Fibroblast of lung (primary cell): ENCODE measurements at regions not wholly inside any gene's neighbourhood (a gene's known extent, or its start where the extent isn't known, plus 50 kb on each side); places are given as distances from the start of the nearest gene placed in this dataset.

Experiments
- CTCF ChIP-seq, 2 donors: IDR thresholded peaks in 1 of 2; conservative IDR thresholded peaks in 1 of 2; 1 replicate in 1 of 2; 2 replicates in 1 of 2; pipeline ENCODE4 v1.5.1; 2011 to 2012; ENCODE audit warnings: low read length in 2 of 2, control low read depth in 1 of 2, inconsistent platforms in 1 of 2, low read depth in 1 of 2, mild to moderate bottlenecking in 1 of 2
- EZH2 ChIP-seq: IDR thresholded peaks from 2 replicates; pipeline ENCODE4 v1.5.1; 2012; ENCODE audit warnings: low read length, control low read depth, mild to moderate bottlenecking; ENCODE audit errors: missing control alignments

GRCh38 chr6:148200781-148201180 is 141.9 kb upstream of the SASH1 start:
- TF ChIP-seq CTCF (conservative IDR thresholded peaks at IDR 0.05 in 1 of 2, IDR thresholded peaks at IDR 0.05 in 1 of 2; ENCODE audit: low read depth in 1 of 2, low read length in 2 of 2): no peak
- TF ChIP-seq EZH2: no peak
